Activated CD4-positive, CD25-positive, alpha-beta regulatory T cell treated with anti-CD3 and anti-CD28 coated beads, Interleukin-2, amount 50 U/mL, for 72 hours (primary cell): ENCODE measurements at regions not wholly inside any gene's neighbourhood (a gene's known extent, or its start where the extent isn't known, plus 50 kb on each side); places are given as distances from the start of the nearest gene placed in this dataset.
"Not testable (repeated sequence)": the region's sequence is repeated elsewhere in the genome, so short reads cannot be mapped to it uniquely, and the experiment has no call there.

Experiments
- DNase-seq: peaks from one replicate; pipeline ENCODE4 v3.0.0; 2021

DNA sequence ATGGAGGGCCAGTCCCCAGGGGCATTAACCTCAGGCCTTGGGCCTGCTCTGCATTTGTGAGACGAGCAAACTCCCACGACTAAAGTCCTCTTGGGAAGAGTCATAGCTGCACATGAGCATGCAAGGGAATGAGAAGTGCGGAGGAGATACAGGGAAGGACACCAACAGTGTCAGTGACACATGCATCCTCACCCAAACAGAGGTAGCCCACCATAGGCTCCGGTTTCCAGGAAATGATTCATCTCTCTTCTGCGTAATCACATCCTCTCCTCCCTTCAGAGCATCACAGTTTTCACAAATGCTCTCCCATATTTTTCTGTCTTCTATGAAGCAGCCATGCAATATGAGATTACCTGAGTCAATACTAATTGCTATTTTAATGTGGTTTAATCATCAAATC, 725.7 kb upstream of the GOT2 start:
- DNase-seq = no peak

DNA sequence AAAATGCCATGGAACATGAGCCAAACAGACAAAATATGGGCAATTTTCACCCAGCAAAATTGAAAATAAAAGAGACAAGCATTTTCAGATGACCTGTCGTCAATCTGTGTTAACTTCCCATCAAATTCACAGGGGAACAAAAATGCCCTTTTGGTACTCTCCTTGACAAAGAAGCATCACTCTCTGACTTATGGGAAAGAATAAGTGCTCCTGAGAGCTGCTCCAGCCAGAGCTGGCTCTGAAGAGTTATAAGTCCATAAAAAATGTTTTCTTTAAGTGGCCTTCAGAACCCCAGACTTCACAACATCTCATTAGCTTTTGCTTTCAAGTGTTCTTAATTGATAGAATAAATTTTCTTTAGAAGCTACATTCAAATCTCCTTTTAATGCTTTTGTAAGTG, 721.4 kb upstream of the GOT2 start:
- DNase-seq = no peak

DNA sequence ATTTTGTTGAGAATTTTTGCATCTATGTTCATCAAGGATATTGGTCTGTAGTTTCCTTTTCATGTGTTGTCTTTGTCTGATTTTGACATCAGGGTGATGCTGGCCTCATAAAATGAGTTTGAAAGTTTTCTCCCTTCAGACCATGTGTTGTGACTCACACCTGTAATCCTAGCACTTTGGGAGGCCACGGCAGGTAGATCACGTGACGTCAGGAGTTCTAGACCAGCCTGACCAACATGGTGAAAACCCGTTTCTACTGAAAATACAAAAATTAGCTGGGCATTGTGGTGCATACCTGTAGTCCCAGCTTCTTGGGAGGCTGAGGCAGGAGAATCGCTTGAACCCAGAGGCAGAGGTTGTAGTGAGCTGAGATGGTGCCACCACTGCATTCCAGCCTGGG, 716.4 kb upstream of the GOT2 start:
- not testable (repeated sequence) for DNase-seq

DNA sequence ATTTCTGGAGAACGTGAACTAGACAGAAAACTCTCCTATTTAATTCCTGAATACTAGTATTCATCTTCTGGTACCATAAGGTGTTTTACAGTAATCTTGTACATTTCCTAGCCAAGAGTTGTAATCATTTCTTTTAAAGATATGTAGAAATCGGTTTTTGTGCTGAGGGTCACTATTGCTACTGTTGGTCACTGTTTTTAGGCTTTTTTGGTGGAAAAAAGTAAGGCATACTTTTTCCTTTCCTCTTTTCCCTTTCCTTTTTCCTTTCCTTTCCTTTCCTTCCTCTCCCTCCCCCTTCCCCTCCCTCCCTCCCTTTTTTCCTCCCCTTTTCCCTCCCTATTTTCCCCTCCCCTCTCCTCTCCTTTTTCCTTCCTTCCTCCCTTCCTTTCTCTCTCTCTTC, 706.4 kb upstream of the GOT2 start:
- DNase-seq = no peak

DNA sequence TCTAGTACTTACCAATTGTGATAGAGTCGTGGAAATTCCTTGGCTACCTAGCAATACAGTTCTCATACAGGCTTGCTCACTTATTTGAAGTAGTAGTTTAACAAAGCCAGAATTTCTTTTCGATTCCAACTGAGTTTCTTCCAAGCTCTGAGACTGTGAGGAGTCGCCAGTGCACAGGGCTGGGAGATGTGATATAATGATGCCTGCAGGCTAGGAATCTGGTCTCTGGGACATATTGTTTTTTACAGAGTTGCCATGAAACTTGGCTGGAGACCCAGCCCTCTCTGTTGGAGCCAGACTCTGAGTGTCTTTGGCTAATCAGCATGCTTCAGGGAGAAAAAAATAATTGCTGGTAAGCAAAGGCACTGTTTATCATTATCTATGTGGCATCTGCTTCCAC, 698.8 kb upstream of the GOT2 start:
- DNase-seq = no peak

DNA sequence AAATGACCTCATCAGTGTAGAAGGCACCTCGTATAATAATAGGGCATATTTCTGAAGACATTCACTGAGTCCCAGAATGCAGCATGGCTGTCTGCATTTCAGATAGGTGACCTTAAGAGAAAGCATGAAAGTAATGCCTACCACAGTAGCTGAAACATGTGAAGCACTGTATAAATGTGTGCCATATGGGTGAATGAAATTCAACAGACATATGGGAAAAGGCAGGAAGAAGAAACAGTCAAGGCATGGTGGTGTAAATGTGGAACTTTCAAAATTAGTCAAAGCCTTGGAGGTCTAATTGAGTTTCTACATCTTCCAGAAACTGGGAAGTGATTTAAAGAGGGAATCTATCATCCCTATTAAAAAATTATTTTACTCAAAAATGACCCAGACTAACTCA, 698.2 kb upstream of the GOT2 start:
- DNase-seq = no peak

DNA sequence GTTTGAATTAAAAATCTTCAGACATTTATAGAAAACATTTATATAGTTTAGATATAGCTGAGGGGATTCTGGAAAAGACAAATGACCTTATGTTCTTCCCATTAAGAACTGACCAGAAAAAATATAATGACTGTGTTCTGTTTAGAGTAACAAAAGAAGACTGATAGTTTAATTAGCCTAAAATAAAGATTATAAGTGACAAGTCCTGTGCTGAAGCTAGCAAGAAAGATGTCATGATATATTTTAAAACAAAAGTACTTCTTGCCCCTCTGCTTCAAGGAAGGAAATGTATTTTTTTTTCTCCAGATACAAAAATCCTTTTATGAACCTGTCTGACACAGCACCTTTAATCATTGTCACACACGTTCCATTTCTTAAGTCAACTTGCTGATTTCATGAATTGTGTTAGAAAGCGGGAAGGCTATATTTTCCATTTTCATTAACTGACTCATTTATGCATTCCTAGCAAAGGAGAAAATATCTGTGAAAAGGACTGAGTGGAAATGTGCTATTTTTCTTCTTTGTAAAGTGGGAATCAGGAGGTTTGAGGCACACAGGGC, 690.7 kb upstream of the GOT2 start:
- no peak for DNase-seq

DNA sequence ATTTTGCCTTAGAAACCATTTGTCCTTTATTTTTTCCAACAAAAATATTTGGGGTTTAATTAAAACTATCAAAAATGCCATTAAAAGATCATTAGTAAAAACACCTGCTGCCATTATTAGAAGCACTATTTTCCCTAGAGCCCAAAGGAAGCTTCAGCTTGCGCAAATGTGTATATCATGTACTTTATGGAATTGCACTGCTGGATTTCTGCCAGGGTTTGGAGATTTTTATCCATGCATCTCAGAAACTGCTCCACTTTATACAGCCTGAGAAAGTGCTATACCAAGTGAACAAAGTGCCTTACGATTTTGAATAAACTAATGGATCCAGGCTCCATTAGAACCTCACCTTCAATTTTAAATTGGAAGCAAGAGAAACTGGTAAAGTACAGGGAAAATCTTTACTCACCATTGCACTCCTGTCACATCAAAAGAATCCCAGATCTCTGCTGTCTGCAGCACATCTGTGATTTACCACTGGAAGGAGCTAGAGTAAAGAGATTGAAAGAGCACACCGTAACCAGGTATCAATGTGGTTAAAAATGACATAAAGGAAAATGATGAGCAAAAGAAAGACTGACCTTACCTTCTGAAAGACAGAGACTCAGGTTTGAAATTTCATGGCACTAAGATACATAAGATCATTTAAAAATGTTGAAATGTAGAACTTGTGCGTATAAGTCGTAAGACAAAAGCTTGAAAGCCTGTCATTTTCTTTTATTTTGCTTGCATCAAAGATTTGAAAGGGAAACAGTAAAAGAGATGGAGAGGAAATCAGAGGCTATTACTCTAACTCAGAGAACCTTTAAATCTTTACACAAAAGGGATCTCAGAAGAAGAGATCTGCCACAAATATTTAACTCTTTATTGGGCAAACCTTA, 678.1 kb upstream of the GOT2 start:
- no peak for DNase-seq

DNA sequence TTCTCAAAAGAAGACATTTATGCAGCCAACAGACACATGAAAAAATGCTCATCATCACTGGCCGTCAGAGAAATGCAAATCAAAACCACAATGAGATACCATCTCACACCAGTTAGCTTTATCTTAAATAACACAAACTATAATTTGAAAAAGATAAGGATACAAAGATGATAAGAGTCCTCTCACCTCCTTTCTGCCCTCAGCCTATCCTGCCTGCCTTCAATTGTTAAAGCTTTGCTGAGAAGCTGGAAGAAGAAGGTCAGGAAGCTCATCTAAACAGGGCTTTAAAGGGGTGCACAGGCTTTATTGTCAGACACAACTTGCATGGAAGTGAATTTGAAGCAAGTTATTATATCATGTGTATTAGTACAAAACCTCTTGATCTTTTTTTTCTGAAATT, 676.3 kb upstream of the GOT2 start:
- no peak for DNase-seq

DNA sequence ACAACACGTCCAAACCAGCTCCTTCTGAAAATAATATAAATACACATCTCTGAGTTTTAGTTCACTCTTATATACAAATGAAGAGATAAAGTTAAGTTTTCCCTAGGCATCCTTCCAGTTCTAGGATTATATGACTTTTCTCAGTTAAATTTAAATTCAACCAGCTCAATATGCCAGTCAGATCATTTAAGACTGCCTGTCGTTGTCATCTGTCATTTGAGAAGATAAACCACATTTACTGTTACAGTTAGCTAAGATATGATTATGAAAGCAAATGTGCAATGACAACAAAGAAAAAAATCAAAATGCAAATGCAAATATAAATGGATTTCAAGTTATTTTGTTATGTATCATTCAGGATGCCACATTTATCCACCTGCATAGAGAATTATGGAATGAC, 671.7 kb upstream of the GOT2 start:
- no peak for DNase-seq

DNA sequence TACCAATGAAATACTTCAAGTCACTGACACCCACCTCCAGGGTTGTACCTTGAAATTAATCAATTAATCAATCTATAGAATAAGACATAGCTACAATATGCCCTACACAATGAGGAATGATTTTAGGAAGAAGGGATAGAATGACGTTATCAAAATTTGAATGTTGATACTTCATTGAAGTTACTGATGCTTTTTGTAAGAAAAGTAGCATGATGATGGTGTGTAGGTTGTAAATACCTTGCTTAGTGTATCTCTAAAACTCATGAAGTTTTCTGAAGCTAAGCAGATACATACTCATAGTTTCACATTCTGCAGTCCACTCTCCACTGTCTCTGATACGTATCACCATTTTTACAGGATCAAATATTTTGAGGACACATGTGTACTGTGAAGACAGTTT, 670.4 kb upstream of the GOT2 start:
- DNase-seq = no peak

DNA sequence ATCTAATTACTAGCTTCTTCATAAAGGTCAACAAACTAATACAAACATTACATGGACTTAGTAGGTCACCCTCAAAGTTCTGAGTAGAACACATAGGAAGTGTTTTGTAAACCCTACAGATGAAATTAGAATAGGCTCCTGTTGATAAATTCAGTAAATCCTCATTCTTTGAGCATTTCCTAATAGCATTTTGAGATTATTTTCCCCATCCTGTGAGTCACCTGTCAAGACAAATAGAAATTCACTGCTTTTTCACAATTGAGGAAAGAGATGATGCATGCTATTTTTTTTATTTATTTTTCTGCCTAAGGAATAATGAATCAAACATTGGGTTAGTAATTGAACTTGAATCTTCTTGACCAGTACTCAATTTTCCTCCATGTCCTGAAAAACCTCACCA, 666.7 kb upstream of the GOT2 start:
- DNase-seq = no peak

DNA sequence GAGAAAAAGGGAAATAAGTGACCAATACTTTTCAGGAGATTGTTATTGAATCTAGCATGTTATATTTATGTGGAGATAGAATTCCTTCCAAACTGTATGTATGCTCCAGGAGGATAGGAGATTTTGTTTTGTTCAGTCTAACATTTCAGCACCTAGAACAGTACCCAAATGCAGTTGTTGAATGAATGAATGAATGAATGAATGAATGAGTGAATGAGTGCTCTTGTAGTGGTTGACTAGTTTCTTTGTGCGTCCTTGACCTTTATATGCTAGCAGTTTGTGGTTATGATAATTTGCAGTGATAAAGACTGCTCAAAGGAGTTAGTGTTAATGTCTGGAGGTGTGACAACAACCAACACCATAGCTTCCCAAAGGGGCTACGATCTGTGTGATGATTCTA, 663.5 kb upstream of the GOT2 start:
- no peak for DNase-seq

DNA sequence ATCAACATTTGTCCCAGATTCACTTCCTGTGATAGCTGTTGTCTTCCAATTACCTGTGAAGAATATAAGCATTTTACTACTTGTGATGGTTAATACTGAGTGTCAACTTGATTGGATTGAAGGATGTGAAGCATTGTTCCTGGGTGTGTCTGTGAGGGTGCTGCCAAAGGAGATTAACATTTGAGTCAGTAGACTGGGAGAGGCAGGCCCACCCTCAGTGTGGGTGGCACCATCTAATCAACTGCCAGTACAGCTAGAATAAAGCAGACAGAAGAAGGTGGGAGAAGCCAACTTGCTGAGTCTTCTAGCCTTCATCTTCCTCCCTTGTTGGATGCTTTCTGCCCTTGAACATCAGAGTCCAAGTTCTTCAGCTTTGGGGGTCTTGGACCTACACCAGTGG, 660.4 kb upstream of the GOT2 start:
- DNase-seq = no peak

DNA sequence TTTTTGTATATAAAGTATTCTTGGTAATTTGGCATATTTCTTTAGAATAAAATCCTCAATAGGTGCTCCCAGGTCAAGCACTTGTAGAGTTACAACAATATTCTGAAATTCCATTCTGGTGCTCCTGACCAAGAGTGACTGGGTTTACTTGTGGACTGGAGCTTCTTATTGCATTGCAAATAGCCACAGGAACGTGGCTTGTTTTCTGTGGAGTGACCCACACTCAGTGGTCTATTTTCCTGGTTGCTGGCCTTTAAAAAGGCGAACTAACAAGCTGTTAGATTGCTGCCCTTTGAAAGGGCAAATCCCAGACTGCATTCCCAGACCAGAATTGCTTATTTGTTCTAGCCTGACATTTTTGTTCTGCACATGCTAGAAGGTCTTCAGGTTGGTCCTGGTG, 658.8 kb upstream of the GOT2 start:
- no peak for DNase-seq

DNA sequence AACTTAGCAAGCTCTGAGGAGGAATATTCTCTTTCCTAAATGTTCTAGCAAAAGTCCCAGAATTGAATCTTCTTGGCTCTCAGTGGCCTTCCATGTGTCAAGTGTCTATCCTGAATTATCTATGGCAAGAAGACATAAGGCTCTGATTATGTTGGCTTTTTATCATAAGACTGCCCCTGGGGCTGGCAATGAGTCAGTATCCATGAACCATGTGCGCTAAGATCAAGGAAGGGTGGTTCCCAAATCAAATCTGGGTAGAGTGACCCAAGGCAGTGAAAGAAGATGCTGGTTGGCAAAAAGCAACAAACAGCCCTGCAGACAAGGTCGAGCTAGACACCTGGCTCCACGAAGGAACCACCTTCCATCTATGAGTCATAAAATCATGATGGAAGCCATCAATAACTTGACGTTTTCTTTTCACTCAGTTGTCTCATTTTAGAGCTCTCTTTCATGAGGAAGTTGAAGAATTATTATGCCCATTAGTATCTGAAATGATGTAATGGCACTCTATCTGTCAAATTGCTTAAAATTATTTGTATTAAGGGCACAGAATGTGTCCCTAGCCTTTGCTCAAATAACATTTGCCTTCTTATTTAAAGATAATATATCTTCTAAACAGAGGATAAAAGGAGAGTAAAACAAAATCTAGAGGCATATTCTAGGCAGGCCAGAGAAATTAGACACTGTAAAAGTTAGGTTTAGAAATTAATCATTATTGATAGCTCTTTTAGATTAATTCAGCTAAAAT, 657.7 kb upstream of the GOT2 start:
- no peak for DNase-seq

DNA sequence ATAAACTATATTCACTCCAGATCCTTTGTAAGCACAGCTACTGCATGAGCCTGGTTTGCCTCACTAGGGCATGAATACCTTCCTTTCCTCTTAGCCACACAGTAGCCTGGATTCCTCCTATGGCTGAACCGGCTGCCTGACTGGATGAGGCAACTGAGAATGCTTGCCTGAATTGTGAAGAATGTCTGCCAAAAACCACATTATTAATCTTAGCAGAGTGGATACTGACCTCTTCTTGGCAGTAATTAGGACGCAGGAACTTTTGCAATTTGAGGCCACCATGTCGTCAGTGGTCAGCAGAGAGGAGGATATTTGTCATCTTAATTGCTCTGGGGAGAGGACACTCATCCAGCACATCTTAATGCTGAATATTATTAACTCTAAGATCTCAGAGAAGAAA, 651.8 kb upstream of the GOT2 start:
- DNase-seq = no peak

DNA sequence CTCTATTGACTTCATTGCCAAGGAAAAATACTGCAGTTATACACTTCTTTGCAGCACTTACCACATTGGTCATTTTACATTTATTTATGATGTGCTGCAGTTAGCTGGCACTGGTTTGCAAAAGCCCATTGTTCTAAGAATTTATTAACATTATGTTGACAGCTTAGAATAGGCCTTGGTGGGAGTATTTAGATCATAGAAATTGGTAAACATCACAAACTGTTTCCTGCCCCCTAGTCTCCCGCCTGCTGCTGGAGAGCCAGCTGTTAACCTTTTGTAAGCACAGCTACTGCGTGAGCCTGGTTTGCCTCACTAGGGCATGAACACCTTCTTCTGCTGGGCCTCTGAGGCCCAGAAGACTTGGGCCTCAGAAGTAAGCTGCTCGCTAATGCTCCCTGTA, 651.4 kb upstream of the GOT2 start:
- DNase-seq = no peak

DNA sequence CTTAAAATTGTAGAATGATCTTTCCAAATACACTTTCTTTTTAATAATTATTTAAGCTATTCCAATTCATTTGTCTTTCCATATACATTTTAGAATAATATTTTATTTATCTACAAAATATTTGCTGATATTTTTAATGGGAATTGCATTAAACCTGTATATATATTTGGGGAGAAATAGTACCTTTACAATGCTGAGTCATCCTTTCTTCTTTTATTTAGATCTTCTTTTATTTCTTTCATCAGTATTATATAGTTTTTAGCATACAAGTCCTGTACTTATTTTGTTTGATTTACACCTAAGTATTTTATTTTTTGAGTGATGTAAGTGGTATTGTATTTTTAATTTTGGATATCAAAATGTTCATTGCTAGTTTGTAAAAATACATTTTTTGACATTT, 639.5 kb upstream of the GOT2 start:
- DNase-seq = no peak

DNA sequence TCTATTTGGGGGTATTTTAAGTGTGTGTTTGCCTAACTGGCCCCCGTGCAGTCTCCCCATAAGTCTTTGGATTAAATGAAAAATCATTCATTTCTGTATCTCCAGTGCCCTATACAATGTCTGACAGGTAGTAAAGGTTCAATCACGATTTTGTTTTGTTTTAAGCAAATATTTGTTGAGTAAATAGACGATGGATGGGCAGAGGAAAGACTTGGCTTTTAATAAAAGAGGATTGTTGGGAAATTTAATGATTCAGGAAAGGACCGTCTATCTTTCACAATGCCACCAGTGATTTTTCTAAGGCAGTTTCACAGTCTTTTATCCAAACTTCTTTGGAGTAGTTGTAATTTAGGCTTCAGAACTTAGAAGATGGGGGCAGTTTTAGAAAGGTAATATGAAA, 636.6 kb upstream of the GOT2 start:
- DNase-seq = no peak

DNA sequence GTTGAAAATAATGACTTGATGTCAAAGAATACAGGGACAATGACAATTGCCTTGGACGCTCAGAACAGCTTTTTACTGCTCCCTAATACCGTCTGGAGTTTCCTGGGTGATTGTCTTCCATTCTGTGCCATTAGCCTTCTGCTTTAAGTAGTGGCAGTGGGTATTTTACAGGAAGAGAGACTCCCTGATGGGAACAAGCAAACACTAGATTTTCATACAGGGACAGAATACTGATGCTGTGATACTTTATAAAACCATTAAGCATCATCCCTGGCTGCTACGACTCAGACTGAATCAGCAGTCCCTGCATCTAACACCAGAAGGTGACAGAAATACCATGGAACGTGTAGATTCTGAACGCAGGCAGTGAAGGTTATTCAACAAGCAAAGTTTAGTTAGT, 635.4 kb upstream of the GOT2 start:
- no peak for DNase-seq

DNA sequence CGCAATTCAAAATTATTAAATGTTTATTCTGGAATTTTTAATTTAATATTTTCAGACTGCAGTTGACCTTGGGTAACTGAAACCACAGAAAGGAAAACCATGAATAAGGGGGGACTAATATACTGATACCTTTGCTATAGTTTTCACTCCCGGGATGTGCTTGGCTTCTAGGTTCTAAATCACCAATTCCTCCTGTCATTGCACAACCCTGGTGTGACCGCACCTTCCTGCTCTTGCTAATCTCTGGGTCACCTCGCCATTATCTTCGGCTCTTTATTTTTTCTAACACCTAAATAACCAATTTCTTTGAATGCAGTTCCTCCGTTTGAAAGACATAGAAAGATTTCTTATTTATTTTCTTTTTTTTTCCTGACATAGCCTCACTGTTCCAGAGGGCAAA, 634.5 kb upstream of the GOT2 start:
- no peak for DNase-seq

DNA sequence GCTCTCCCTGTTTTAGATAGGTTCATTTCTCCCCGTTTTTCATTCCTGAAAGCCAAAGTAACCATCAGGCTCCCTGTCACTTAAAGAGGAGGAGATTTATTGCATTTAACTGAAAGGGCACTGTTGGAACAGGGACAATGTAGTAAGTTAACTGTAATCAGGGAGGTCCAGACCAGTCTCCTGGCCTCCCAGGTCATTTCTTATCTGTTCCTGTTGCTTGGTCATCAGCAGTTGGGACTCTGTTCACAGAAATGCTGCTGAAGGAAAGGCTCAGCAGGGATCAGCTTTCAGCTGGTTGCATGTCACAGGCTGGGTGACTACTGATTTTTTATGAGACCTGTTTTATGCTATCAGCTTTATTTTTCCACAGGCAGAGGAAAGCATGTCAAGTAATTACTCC, 622.6 kb upstream of the GOT2 start:
- DNase-seq = no peak

DNA sequence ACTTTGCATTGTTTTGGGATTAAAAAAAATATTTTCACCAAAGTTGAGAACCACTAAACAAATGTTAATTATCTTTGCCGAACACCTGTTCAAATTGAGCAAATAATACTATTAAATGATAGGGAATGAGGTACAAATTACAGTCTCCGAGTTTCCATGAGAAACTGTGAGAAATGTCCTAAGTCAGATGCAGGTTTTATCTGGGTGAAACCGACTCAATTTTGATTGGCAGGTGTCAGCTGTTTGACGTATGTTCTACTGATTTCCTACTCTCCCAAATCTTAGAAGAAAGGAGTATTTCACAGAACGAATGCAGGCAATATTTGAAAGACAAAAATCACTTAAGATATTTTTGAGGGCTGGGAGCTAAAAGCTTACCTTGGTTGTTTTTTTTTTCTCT, 622.0 kb upstream of the GOT2 start:
- no peak for DNase-seq
